ENCODE measurements at regions not wholly inside any gene's neighbourhood (a gene's known extent, or its start where the extent isn't known, plus 50 kb on each side); places are given as distances from the start of the nearest gene placed in this dataset.

DNA sequence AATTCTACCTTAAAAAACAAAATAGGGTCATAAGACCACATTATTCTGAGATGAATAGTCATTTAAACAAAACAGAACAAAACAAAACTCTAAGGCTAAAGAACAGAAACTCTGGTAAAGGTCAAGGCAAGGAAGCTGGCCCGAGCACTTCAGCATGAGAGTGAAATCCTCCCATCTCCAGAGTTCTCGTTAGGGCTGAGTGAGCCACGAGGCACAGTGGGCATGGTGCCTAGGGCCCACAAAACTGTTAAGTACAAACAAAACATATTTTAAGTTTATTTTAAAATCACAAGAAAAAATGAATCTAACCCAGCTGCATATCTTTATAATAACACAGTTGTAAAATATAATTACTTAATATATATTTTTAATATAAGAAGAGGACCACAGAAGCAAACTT, 417.8 kb upstream of the GBE1 start:
- TF ChIP-seq, protein P1, sequence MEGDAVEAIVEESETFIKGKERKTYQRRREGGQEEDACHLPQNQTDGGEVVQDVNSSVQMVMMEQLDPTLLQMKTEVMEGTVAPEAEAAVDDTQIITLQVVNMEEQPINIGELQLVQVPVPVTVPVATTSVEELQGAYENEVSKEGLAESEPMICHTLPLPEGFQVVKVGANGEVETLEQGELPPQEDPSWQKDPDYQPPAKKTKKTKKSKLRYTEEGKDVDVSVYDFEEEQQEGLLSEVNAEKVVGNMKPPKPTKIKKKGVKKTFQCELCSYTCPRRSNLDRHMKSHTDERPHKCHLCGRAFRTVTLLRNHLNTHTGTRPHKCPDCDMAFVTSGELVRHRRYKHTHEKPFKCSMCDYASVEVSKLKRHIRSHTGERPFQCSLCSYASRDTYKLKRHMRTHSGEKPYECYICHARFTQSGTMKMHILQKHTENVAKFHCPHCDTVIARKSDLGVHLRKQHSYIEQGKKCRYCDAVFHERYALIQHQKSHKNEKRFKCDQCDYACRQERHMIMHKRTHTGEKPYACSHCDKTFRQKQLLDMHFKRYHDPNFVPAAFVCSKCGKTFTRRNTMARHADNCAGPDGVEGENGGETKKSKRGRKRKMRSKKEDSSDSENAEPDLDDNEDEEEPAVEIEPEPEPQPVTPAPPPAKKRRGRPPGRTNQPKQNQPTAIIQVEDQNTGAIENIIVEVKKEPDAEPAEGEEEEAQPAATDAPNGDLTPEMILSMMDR (conservative IDR thresholded peaks at IDR 0.05; ENCODE audit: low read depth, low read length), result no peak
- TF ChIP-seq EZH2phosphoT487 (IDR thresholded peaks at IDR 0.05; ENCODE audit: borderline replicate concordance, low read length) (no peak), EZH2 (IDR thresholded peaks at IDR 0.05; ENCODE audit: low read length, unreplicated experiment) (no peak)

Measured in PC-3 (cell line).